ENCODE measurements at regions not wholly inside any gene's neighbourhood (a gene's known extent, or its start where the extent isn't known, plus 50 kb on each side); places are given as distances from the start of the nearest gene placed in this dataset.

GRCh38 chr13:87923753-87924152 is 252.6 kb downstream of the SLITRK5 start:
- WGBS, 2 donors, result 14 to 19% methylated on average over 3 of the region's 3 CpGs
- no peak for TF ChIP-seq CTCF (IDR thresholded peaks at IDR 0.05)
- H3K27ac ChIP-seq, result peak overlapping the region in 1 of 4 donors; percentile 20
- DNase-seq (peak in 2 of 6 donors; percentile 5 to 12), ATAC-seq (peak; percentile 30 to 80 (median 52)), FAIRE-seq (no peak)
- no peaks in the 10 kb centered on the region for H3K4me1 ChIP-seq
- intact Hi-C loops (cut with DNase I), result no loop called here
- H3K36me3 ChIP-seq, result no peaks in the 10 kb centered on the region
- no peaks in the 10 kb centered on the region for H3K9me3 ChIP-seq
- H3K27me3 ChIP-seq, result no peaks in the 10 kb centered on the region
- no peak overlapping the region for H3K4me3 ChIP-seq

GRCh38 chr13:87925006-87925405 is 253.8 kb downstream of the SLITRK5 start:
- intact Hi-C loops (cut with DNase I), result no loop called here

GRCh38 chr13:87940776-87941175 is 269.6 kb downstream of the SLITRK5 start:
- DNase-seq (no peak), FAIRE-seq (no peak), ATAC-seq (no peak)
- peak overlapping the region in 1 of 4 donors; percentile 17 for H3K27ac ChIP-seq
- no peaks in the 10 kb centered on the region for H3K4me1 ChIP-seq
- H3K4me3 ChIP-seq, result no peak overlapping the region
- WGBS, 2 donors, result 9 to 29% methylated on average over 1 of the region's 1 CpG
- intact Hi-C loops (cut with DNase I), result no loop called here
- TF ChIP-seq CTCF (IDR thresholded peaks at IDR 0.05), result no peak
- H3K27me3 ChIP-seq, result no peaks in the 10 kb centered on the region
- no peaks in the 10 kb centered on the region for H3K36me3 ChIP-seq
- no peaks in the 10 kb centered on the region for H3K9me3 ChIP-seq

More at GRCh38 chr13:87925006-87925405, 253.8 kb downstream of the SLITRK5 start:
- no peaks in the 10 kb centered on the region for H3K9me3 ChIP-seq
- TF ChIP-seq CTCF (IDR thresholded peaks at IDR 0.05), result no peak
- H3K27ac ChIP-seq, result no peak overlapping the region
- H3K4me3 ChIP-seq, result no peak overlapping the region
- FAIRE-seq (no peak), ATAC-seq (no peak), DNase-seq (no peak)
- WGBS, 2 donors, result 29% methylated on average over 4 of the region's 4 CpGs
- H3K27me3 ChIP-seq, result no peaks in the 10 kb centered on the region
- no peaks in the 10 kb centered on the region for H3K4me1 ChIP-seq
- no peaks in the 10 kb centered on the region for H3K36me3 ChIP-seq

GRCh38 chr13:87941226-87941625 is 270.1 kb downstream of the SLITRK5 start:
- 13 to 21% methylated on average over 3 of the region's 3 CpGs for whole genome bisulfite sequencing, 2 donors
- Histone ChIP-seq H3K27me3 (no peaks in the 10 kb centered on the region), H3K9me3 (no peaks in the 10 kb centered on the region), H3K4me1 (peaks cover 0 to 3% (median 0%) of the 10 kb centered on the region in 3 donors), H3K36me3 (no peaks in the 10 kb centered on the region), H3K4me3 (no peak overlapping the region), H3K27ac (no peak overlapping the region)
- ATAC-seq (no peak), DNase-seq (no peak), FAIRE-seq (no peak)
- no peak for TF ChIP-seq CTCF (IDR thresholded peaks at IDR 0.05)
- intact Hi-C loops (cut with DNase I), result no loop called here

GRCh38 chr13:87942205-87942604 is 271.0 kb downstream of the SLITRK5 start:
- no peaks in the 10 kb centered on the region for H3K9me3 ChIP-seq
- H3K4me1 ChIP-seq, result peaks cover 0 to 3% (median 0%) of the 10 kb centered on the region in 3 donors
- intact Hi-C loops (cut with DNase I), result no loop called here
- no peaks in the 10 kb centered on the region for H3K36me3 ChIP-seq
- no peak for TF ChIP-seq CTCF (IDR thresholded peaks at IDR 0.05)
- no peak overlapping the region for H3K4me3 ChIP-seq
- DNase-seq (no peak), FAIRE-seq (no peak), ATAC-seq (no peak)
- H3K27ac ChIP-seq, result no peak overlapping the region
- H3K27me3 ChIP-seq, result peaks cover 0 to 2% (median 0%) of the 10 kb centered on the region in 4 donors
- 41 to 58% methylated on average over 1 of the region's 1 CpG for WGBS, 2 donors
